MM.1S (cell line): ENCODE measurements at regions not wholly inside any gene's neighbourhood (a gene's known extent, or its start where the extent isn't known, plus 50 kb on each side); places are given as distances from the start of the nearest gene placed in this dataset.
"Not testable (repeated sequence)": the region's sequence is repeated elsewhere in the genome, so short reads cannot be mapped to it uniquely, and the experiment has no call there.

Experiments
- DNase-seq: peaks from one replicate; pipeline ENCODE4 v3.0.0-alpha.2; 2015
- H2AFZ ChIP-seq: fragments of 300-600 bp; sonication (generic); 2 replicates; pipeline ENCODE4 v1.6.0; 2016; ENCODE audit warnings: antibody characterized with exemption, low read length
- H3F3A ChIP-seq: fragments of 300-600 bp; sonication (generic); 2 replicates; pipeline ENCODE4 v1.6.1; 2016; ENCODE audit warnings: mild to moderate bottlenecking, antibody characterized with exemption, low read length, moderate library complexity, mixed read lengths; ENCODE audit not compliant: insufficient read depth
- H3K27ac ChIP-seq: fragments of 300-600 bp; sonication (generic); 2 replicates; pipeline ENCODE4 v1.5.1; 2016; ENCODE audit warnings: mild to moderate bottlenecking, low read length
- H3K27me3 ChIP-seq: fragments of 300-600 bp; sonication (generic); replicated peaks from 2 replicates; pipeline ENCODE4 v1.6.0; 2016; ENCODE audit warnings: low read length; ENCODE audit not compliant: insufficient read depth
- H3K36me3 ChIP-seq: fragments of 300-600 bp; sonication (generic); replicated peaks from 2 replicates; pipeline ENCODE4 v1.6.1; 2016; ENCODE audit warnings: mild to moderate bottlenecking, low read length, mixed read lengths; ENCODE audit not compliant: insufficient read depth
- H3K4me1 ChIP-seq: fragments of 300-600 bp; sonication (generic); 2 replicates; pipeline ENCODE4 v1.6.1; 2016; ENCODE audit warnings: low read length, mixed read lengths
- H3K4me2 ChIP-seq: fragments of 300-600 bp; sonication (generic); 2 replicates; pipeline ENCODE4 v1.6.0; 2016; ENCODE audit warnings: low read depth, low read length
- H3K4me3 ChIP-seq: fragments of 300-600 bp; sonication (generic); 2 replicates; pipeline ENCODE4 v1.5.1; 2016; ENCODE audit warnings: low read length, mixed read lengths
- H3K79me2 ChIP-seq: fragments of 300-600 bp; sonication (generic); 2 replicates; pipeline ENCODE4 v1.6.1; 2016; ENCODE audit warnings: mixed run types, low read length, mixed read lengths
- H3K9ac ChIP-seq: fragments of 300-600 bp; sonication (generic); 2 replicates; pipeline ENCODE4 v1.6.1; 2016; ENCODE audit warnings: low read length, mixed read lengths
- H3K9me2 ChIP-seq: fragments of 300-600 bp; sonication (generic); replicated peaks from 2 replicates; pipeline ENCODE4 v1.6.1; 2016; ENCODE audit warnings: mild to moderate bottlenecking, low read length, mixed read lengths; ENCODE audit not compliant: insufficient read depth
- H3K9me3 ChIP-seq: fragments of 300-600 bp; sonication (generic); replicated peaks from 2 replicates; pipeline ENCODE4 v1.6.1; 2016; ENCODE audit warnings: mild to moderate bottlenecking, low read length, mixed read lengths; ENCODE audit not compliant: insufficient read depth
- H4K20me1 ChIP-seq: fragments of 300-600 bp; sonication (generic); 2 replicates; pipeline ENCODE4 v1.6.1; 2016; ENCODE audit warnings: mild to moderate bottlenecking, low read length, moderate library complexity, mixed read lengths; ENCODE audit not compliant: insufficient read depth
- CTCF ChIP-seq: fragments of 300-600 bp; sonication (generic); IDR thresholded peaks from 2 replicates; pipeline ENCODE4 v1.5.1; 2016; ENCODE audit warnings: antibody characterized with exemption, low read length, mixed read lengths
- EZH2 ChIP-seq: fragments of 300-600 bp; sonication (generic); optimal IDR thresholded peaks from 2 replicates; pipeline ENCODE3; 2017; ENCODE audit warnings: low read depth, mild to moderate bottlenecking, antibody characterized with exemption, low read length, mixed read lengths
- EZH2phosphoT487 ChIP-seq: fragments of 300-600 bp; sonication (generic); IDR thresholded peaks from 2 replicates; pipeline ENCODE4 v1.6.1; 2018; ENCODE audit warnings: antibody characterized with exemption, low read length

- Histone ChIP-seq H3K9me2 (no peaks in the 10 kb centered on the region), H3K4me2 (no peak overlapping the region), H4K20me1 (no peaks in the 10 kb centered on the region), H3K9ac (no peak overlapping the region), H3K27ac (no peak overlapping the region), H3K9me3 (no peaks in the 10 kb centered on the region), H2AFZ (no peak overlapping the region), H3F3A (no peaks in the 10 kb centered on the region), H3K79me2 (no peaks in the 10 kb centered on the region), H3K4me1 (no peaks in the 10 kb centered on the region), H3K36me3 (no peaks in the 10 kb centered on the region), H3K27me3 (no peaks in the 10 kb centered on the region), H3K4me3 (no peak overlapping the region)
- TF ChIP-seq CTCF (no peak), EZH2phosphoT487 (no peak)
- no peak for DNase-seq
Measured at GRCh38 chr2:228763379-228763981, 507.6 kb downstream of the PID1 start.

- DNase-seq: no peak
Measured at GRCh38 chr2:228762565-228762964, 508.5 kb downstream of the PID1 start.

GRCh38 chr2:228755661-228756060 is 515.4 kb downstream of the PID1 start:
- H3K4me3 ChIP-seq, H3K9me3 ChIP-seq, H3K27me3 ChIP-seq, H3F3A ChIP-seq, H2AFZ ChIP-seq, H3K4me2 ChIP-seq, H3K36me3 ChIP-seq, H3K9ac ChIP-seq, H3K9me2 ChIP-seq, H3K4me1 ChIP-seq, H3K79me2 ChIP-seq, H4K20me1 ChIP-seq, DNase-seq, H3K27ac ChIP-seq: not testable (repeated sequence)

More at GRCh38 chr2:228762565-228762964, 508.5 kb downstream of the PID1 start:
- no peak overlapping the region for H3K4me3 ChIP-seq
- H3K36me3 ChIP-seq: no peaks in the 10 kb centered on the region
- H3K9ac ChIP-seq: no peak overlapping the region
- no peaks in the 10 kb centered on the region for H3K9me3 ChIP-seq
- no peaks in the 10 kb centered on the region for H4K20me1 ChIP-seq
- no peak overlapping the region for H3K27ac ChIP-seq
- TF ChIP-seq CTCF: no peak
- no peak for TF ChIP-seq EZH2
- TF ChIP-seq EZH2phosphoT487: no peak
- no peaks in the 10 kb centered on the region for H3K79me2 ChIP-seq
- no peaks in the 10 kb centered on the region for H3K27me3 ChIP-seq
- no peaks in the 10 kb centered on the region for H3K4me1 ChIP-seq
- no peaks in the 10 kb centered on the region for H3K9me2 ChIP-seq
- no peak overlapping the region for H3K4me2 ChIP-seq
- H3F3A ChIP-seq: no peaks in the 10 kb centered on the region
- H2AFZ ChIP-seq: no peak overlapping the region

GRCh38 chr2:228747483-228747882 is 523.6 kb downstream of the PID1 start:
- Histone ChIP-seq H3K27ac (no peak overlapping the region), H3K9me3 (no peaks in the 10 kb centered on the region), H4K20me1 (no peaks in the 10 kb centered on the region), H3K9me2 (no peaks in the 10 kb centered on the region), H2AFZ (no peak overlapping the region), H3K4me2 (no peak overlapping the region), H3K36me3 (no peaks in the 10 kb centered on the region), H3K79me2 (no peaks in the 10 kb centered on the region), H3K9ac (no peak overlapping the region), H3K4me3 (no peak overlapping the region), H3K4me1 (no peaks in the 10 kb centered on the region), H3K27me3 (no peaks in the 10 kb centered on the region), H3F3A (no peaks in the 10 kb centered on the region)
- no peak for TF ChIP-seq EZH2
- TF ChIP-seq EZH2phosphoT487: no peak
- no peak for TF ChIP-seq CTCF
- no peak for DNase-seq
